ENCODE measurements at regions not wholly inside any gene's neighbourhood (a gene's known extent, or its start where the extent isn't known, plus 50 kb on each side); places are given as distances from the start of the nearest gene placed in this dataset.
"Not testable (repeated sequence)": the region's sequence is repeated elsewhere in the genome, so short reads cannot be mapped to it uniquely, and the experiment has no call there.

DNA sequence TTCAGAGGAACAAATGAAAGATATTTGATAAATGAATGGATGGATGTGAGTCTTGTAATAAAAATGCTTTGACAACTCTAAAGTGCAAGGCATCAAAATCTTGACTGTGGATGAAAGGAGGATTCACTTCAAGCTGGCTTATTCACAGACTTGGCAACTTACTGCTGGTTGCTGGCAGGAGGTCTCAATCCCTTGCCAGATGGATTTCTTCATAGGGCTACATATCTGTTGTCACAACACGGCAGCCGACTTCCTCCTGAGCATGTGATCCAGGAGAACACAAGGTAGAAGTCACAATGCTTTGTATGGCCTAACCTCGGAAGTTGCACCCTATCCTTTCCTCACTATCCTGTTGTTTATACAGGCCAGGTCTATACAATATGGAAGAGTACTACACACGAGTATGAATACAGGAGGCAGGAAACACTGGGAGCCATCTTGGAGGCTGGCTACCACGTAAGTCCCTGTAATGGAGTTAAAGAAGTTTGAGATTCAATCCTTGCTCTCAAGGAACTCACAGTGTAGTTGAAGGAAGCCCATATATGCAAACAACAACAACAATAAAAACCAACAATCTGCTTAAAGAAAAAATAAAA is 97.9 kb downstream of the ID4 start:
- no peaks in the 10 kb centered on the region for H3K27me3 Mint-ChIP-seq (ENCODE audit: low read depth in 3 of 3)
- intact Hi-C loops (cut with micrococcal nuclease) = no loop called here
- Histone ChIP-seq H3K9me3 (replicated peaks in 1 of 2; ENCODE audit: control insufficient read depth in 1 of 2, insufficient read depth in 1 of 2, low read length in 2 of 2) (peaks cover 0 to 3% of the 10 kb centered on the region in 2 donors), H3K4me2 (replicated peaks; ENCODE audit: extremely low read depth, low read length, poor library complexity, severe bottlenecking) (no peak overlapping the region), H2AFZ (ENCODE audit: insufficient read depth, low read depth, low read length, poor library complexity, severe bottlenecking) (no peak overlapping the region), H3K27me3 (ENCODE audit: control insufficient read depth in 2 of 2, insufficient read depth in 2 of 2, low read length in 2 of 2) (no peaks in the 10 kb centered on the region), H3K36me3 (replicated peaks in 1 of 2; ENCODE audit: control insufficient read depth in 1 of 2, insufficient read depth in 2 of 2, low read length in 2 of 2) (no peaks in the 10 kb centered on the region), H4K20me1 (ENCODE audit: insufficient read depth, low read length) (no peaks in the 10 kb centered on the region), H3K9ac (ENCODE audit: insufficient read depth, low read length, poor library complexity, severe bottlenecking) (no peak overlapping the region), H3K79me2 (ENCODE audit: insufficient read depth, low read length) (no peaks in the 10 kb centered on the region), H3K4me3 (replicated peaks in 1 of 3; ENCODE audit: low read depth in 2 of 3, low read length in 3 of 3) (no peak overlapping the region), H3K27ac (ENCODE audit: low read depth in 1 of 2, low read length in 2 of 2) (no peak overlapping the region), H3K4me1 (ENCODE audit: control insufficient read depth in 1 of 2, insufficient read depth in 2 of 2, low read length in 2 of 2) (no peaks in the 10 kb centered on the region)
- DNase-seq = no peak
- H3K9me3 Mint-ChIP-seq = peaks cover 3 to 14% (median 10%) of the 10 kb centered on the region in 7 donors
- WGBS (ENCODE audit: insufficient coverage) = 93% methylated on average over 2 of the region's 5 CpGs
- no peak overlapping the region for H3K4me3 Mint-ChIP-seq
- TF ChIP-seq, protein P1, sequence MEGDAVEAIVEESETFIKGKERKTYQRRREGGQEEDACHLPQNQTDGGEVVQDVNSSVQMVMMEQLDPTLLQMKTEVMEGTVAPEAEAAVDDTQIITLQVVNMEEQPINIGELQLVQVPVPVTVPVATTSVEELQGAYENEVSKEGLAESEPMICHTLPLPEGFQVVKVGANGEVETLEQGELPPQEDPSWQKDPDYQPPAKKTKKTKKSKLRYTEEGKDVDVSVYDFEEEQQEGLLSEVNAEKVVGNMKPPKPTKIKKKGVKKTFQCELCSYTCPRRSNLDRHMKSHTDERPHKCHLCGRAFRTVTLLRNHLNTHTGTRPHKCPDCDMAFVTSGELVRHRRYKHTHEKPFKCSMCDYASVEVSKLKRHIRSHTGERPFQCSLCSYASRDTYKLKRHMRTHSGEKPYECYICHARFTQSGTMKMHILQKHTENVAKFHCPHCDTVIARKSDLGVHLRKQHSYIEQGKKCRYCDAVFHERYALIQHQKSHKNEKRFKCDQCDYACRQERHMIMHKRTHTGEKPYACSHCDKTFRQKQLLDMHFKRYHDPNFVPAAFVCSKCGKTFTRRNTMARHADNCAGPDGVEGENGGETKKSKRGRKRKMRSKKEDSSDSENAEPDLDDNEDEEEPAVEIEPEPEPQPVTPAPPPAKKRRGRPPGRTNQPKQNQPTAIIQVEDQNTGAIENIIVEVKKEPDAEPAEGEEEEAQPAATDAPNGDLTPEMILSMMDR (IDR thresholded peaks at IDR 0.05) = no peak
- H3K4me1 Mint-ChIP-seq = no peaks in the 10 kb centered on the region
- no peaks in the 10 kb centered on the region for H3K36me3 Mint-ChIP-seq
- no peak overlapping the region for H3K27ac Mint-ChIP-seq

DNA sequence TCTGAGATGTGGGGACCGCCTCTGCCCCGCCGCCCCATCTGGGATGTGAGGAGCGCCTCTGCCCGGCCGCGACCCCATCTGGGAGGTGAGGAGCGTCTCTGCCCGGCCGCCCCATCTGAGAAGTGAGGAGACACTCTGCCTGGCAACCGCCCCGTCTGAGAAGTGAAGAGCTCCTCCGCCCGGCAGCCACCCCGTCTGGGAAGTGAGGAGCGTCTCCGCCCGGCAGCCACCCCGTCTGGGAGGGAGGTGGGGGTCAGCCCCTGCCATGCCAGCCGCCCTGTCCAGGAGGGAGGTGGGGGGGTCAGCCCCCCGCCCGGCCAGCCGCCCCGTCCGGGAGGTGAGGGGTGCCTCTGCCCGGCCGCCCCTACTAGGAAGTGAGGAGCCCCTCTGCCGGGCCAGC is 102.2 kb downstream of the ID4 start:
- peaks cover 3 to 23% (median 10%) of the 10 kb centered on the region in 7 donors for H3K9me3 Mint-ChIP-seq
- H3K27ac Mint-ChIP-seq; H4K20me1 ChIP-seq (ENCODE audit: insufficient read depth, low read length); DNase-seq; intact Hi-C loops (cut with micrococcal nuclease); H3K27me3 ChIP-seq (ENCODE audit: control insufficient read depth in 2 of 2, insufficient read depth in 2 of 2, low read length in 2 of 2); H3K27ac ChIP-seq (ENCODE audit: low read depth in 1 of 2, low read length in 2 of 2); H3K27me3 Mint-ChIP-seq (ENCODE audit: low read depth in 3 of 3); H3K4me3 ChIP-seq (replicated peaks in 1 of 3; ENCODE audit: low read depth in 2 of 3, low read length in 3 of 3); H3K9ac ChIP-seq (ENCODE audit: insufficient read depth, low read length, poor library complexity, severe bottlenecking); H3K4me1 ChIP-seq (ENCODE audit: control insufficient read depth in 1 of 2, insufficient read depth in 2 of 2, low read length in 2 of 2); H3K36me3 Mint-ChIP-seq; H3K36me3 ChIP-seq (replicated peaks in 1 of 2; ENCODE audit: control insufficient read depth in 1 of 2, insufficient read depth in 2 of 2, low read length in 2 of 2); H3K4me1 Mint-ChIP-seq; H2AFZ ChIP-seq (ENCODE audit: insufficient read depth, low read depth, low read length, poor library complexity, severe bottlenecking); H3K4me2 ChIP-seq (replicated peaks; ENCODE audit: extremely low read depth, low read length, poor library complexity, severe bottlenecking); H3K9me3 ChIP-seq (replicated peaks in 1 of 2; ENCODE audit: control insufficient read depth in 1 of 2, insufficient read depth in 1 of 2, low read length in 2 of 2); H3K4me3 Mint-ChIP-seq; H3K79me2 ChIP-seq (ENCODE audit: insufficient read depth, low read length): not testable (repeated sequence)
- WGBS (ENCODE audit: insufficient coverage) = 97% methylated on average over 15 of the region's 28 CpGs

DNA sequence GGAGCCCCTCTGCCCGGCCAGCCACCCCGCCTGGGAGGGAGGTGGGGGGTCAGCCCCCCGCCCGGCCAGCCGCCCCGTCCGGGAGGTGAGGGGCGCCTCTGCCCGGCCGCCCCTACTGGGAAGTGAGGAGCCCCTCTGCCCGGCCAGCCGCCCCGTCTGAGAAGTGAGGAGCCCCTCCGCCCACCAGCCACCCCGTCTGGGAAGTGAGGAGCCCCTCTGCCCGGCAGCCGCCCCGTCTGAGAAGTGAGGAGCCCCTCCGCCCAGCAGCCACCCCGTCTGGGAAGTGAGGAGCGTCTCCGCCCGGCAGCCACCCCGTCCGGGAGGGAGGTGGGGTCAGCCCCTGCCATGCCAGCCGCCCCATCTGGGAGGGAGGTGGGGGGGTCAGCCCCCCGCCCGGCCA is 102.8 kb downstream of the ID4 start:
- H3K4me1 Mint-ChIP-seq; H3K4me2 ChIP-seq (replicated peaks; ENCODE audit: extremely low read depth, low read length, poor library complexity, severe bottlenecking); H3K79me2 ChIP-seq (ENCODE audit: insufficient read depth, low read length); H3K9ac ChIP-seq (ENCODE audit: insufficient read depth, low read length, poor library complexity, severe bottlenecking); DNase-seq; H3K27me3 Mint-ChIP-seq (ENCODE audit: low read depth in 3 of 3); H3K4me1 ChIP-seq (ENCODE audit: control insufficient read depth in 1 of 2, insufficient read depth in 2 of 2, low read length in 2 of 2); H3K36me3 Mint-ChIP-seq; H3K4me3 Mint-ChIP-seq; H3K27ac ChIP-seq (ENCODE audit: low read depth in 1 of 2, low read length in 2 of 2); H3K9me3 ChIP-seq (replicated peaks in 1 of 2; ENCODE audit: control insufficient read depth in 1 of 2, insufficient read depth in 1 of 2, low read length in 2 of 2); intact Hi-C loops (cut with micrococcal nuclease); H3K27ac Mint-ChIP-seq; H3K4me3 ChIP-seq (replicated peaks in 1 of 3; ENCODE audit: low read depth in 2 of 3, low read length in 3 of 3); H3K36me3 ChIP-seq (replicated peaks in 1 of 2; ENCODE audit: control insufficient read depth in 1 of 2, insufficient read depth in 2 of 2, low read length in 2 of 2); H2AFZ ChIP-seq (ENCODE audit: insufficient read depth, low read depth, low read length, poor library complexity, severe bottlenecking); H4K20me1 ChIP-seq (ENCODE audit: insufficient read depth, low read length); H3K27me3 ChIP-seq (ENCODE audit: control insufficient read depth in 2 of 2, insufficient read depth in 2 of 2, low read length in 2 of 2): not testable (repeated sequence)
- 100% methylated on average over 6 of the region's 28 CpGs for WGBS (ENCODE audit: insufficient coverage)
- H3K9me3 Mint-ChIP-seq = peaks cover 3 to 21% (median 10%) of the 10 kb centered on the region in 7 donors

Data from CD14-positive monocyte (primary cell).